SU-DHL-6 (cell line): ENCODE measurements at regions not wholly inside any gene's neighbourhood (a gene's known extent, or its start where the extent isn't known, plus 50 kb on each side); places are given as distances from the start of the nearest gene placed in this dataset.

Experiments used
- H2AFZ ChIP-seq: fragments of 200-600 bp; sonication (generic); 2 replicates; pipeline ENCODE4 v1.6.1; 2014; ENCODE audit warnings: low read depth, mild to moderate bottlenecking, moderate library complexity, mixed read lengths, antibody characterized with exemption, low read length; ENCODE audit not compliant: severe bottlenecking
- H3F3A ChIP-seq: fragments of 200-600 bp; shearing (Covaris generic); 2 replicates; pipeline ENCODE4 v1.6.0; 2016; ENCODE audit warnings: antibody characterized with exemption, mild to moderate bottlenecking; ENCODE audit not compliant: insufficient read depth
- H3K27ac ChIP-seq: fragments of 200-600 bp; sonication (generic); 2 replicates; pipeline ENCODE4 v1.5.1; 2016; ENCODE audit warnings: low read depth, mild to moderate bottlenecking, low read length, moderate library complexity, mixed read lengths
- H3K27me3 ChIP-seq: fragments of 200-600 bp; sonication (generic), shearing (Covaris generic); 2 replicates; pipeline ENCODE4 v1.6.0; 2014; ENCODE audit warnings: mild to moderate bottlenecking, low read length
- H3K36me3 ChIP-seq: fragments of 200-600 bp; sonication (generic); 2 replicates; pipeline ENCODE4 v1.6.1; 2014; ENCODE audit warnings: mild to moderate bottlenecking, low read length, mixed read lengths
- H3K4me2 ChIP-seq: fragments of 300-600, 200-600 bp; shearing (Covaris generic), sonication (generic); 2 replicates; pipeline ENCODE4 v1.6.0; 2014; ENCODE audit warnings: low read length, low read depth, mild to moderate bottlenecking; ENCODE audit not compliant: poor library complexity, severe bottlenecking
- H3K4me3 ChIP-seq: fragments of 200-600 bp; sonication (generic); 2 replicates; pipeline ENCODE4 v1.5.1; 2014; ENCODE audit warnings: antibody characterized with exemption, low read length, mild to moderate bottlenecking, mixed read lengths; ENCODE audit not compliant: insufficient read depth, poor library complexity, severe bottlenecking
- H3K79me2 ChIP-seq: fragments of 200-600 bp; sonication (generic); 2 replicates; pipeline ENCODE4 v1.6.1; 2014; ENCODE audit warnings: mild to moderate bottlenecking, low read length, moderate library complexity; ENCODE audit not compliant: insufficient read depth
- H3K9ac ChIP-seq: fragments of 200-600 bp; sonication (generic); 2 replicates; pipeline ENCODE4 v1.7.0; 2014; ENCODE audit warnings: mild to moderate bottlenecking, low read length
- H3K9me2 ChIP-seq: fragments of 200-600 bp; sonication (generic); replicated peaks from 2 replicates; pipeline ENCODE4 v1.6.1; 2014; ENCODE audit warnings: low read length; ENCODE audit not compliant: insufficient read depth
- H3K9me3 ChIP-seq: fragments of 200-600 bp; sonication (generic); 2 replicates; pipeline ENCODE4 v1.6.1; 2014; ENCODE audit warnings: low read length, mixed read lengths; ENCODE audit not compliant: insufficient read depth
- H4K20me1 ChIP-seq: fragments of 200-600 bp; sonication (generic); 2 replicates; pipeline ENCODE4 v1.6.1; 2014; ENCODE audit warnings: low read depth, mild to moderate bottlenecking, antibody characterized with exemption, low read length, moderate library complexity, mixed read lengths
- CTCF ChIP-seq: fragments of 200-600 bp; sonication (generic); IDR thresholded peaks from one replicate; pipeline ENCODE4 v1.5.1; 2017; ENCODE audit warnings: antibody characterized with exemption, mild to moderate bottlenecking, low read length, moderate library complexity; ENCODE audit not compliant: insufficient read depth, poor library complexity, severe bottlenecking
- EZH2phosphoT487 ChIP-seq: fragments of 200-600 bp; sonication (generic), shearing (Covaris generic); conservative IDR thresholded peaks from 2 replicates; pipeline ENCODE4 v1.6.1; 2018; ENCODE audit warnings: mild to moderate bottlenecking, antibody characterized with exemption, low read length, moderate library complexity, mixed read lengths

GRCh38 chr15:60228101-60228500, 169.7 kb downstream of the ANXA2 start:
- TF ChIP-seq CTCF (no peak), EZH2phosphoT487 (no peak)
- Histone ChIP-seq H3K79me2 (no peaks in the 10 kb centered on the region), H4K20me1 (no peaks in the 10 kb centered on the region), H3K9me3 (no peaks in the 10 kb centered on the region), H3F3A (no peaks in the 10 kb centered on the region), H3K36me3 (no peaks in the 10 kb centered on the region), H3K4me2 (no peak overlapping the region), H3K27me3 (no peaks in the 10 kb centered on the region), H3K27ac (no peak overlapping the region), H3K9ac (no peak overlapping the region), H2AFZ (no peak overlapping the region), H3K9me2 (no peaks in the 10 kb centered on the region), H3K4me3 (no peak overlapping the region)

GRCh38 chr15:60228619-60229018, 169.2 kb downstream of the ANXA2 start:
- Histone ChIP-seq H3K27me3 (no peaks in the 10 kb centered on the region), H3K27ac (no peak overlapping the region), H3K9me2 (no peaks in the 10 kb centered on the region), H2AFZ (no peak overlapping the region), H3K4me2 (no peak overlapping the region), H3K4me3 (no peak overlapping the region), H3K9me3 (no peaks in the 10 kb centered on the region), H4K20me1 (no peaks in the 10 kb centered on the region), H3K79me2 (no peaks in the 10 kb centered on the region), H3F3A (no peaks in the 10 kb centered on the region), H3K36me3 (no peaks in the 10 kb centered on the region), H3K9ac (no peak overlapping the region)
- TF ChIP-seq EZH2phosphoT487, result no peak
- no peak for TF ChIP-seq CTCF

GRCh38 chr15:60235951-60236710, 161.7 kb downstream of the ANXA2 start:
- no peak for TF ChIP-seq CTCF
- no peak for TF ChIP-seq EZH2phosphoT487
- Histone ChIP-seq H3K27me3 (no peaks in the 10 kb centered on the region), H3K4me3 (no peak overlapping the region), H3K27ac (no peak overlapping the region), H3K9me2 (no peaks in the 10 kb centered on the region), H3K79me2 (no peaks in the 10 kb centered on the region), H3F3A (no peaks in the 10 kb centered on the region), H3K9ac (no peak overlapping the region), H3K4me2 (no peak overlapping the region), H3K9me3 (no peaks in the 10 kb centered on the region), H2AFZ (no peak overlapping the region), H4K20me1 (no peaks in the 10 kb centered on the region), H3K36me3 (no peaks in the 10 kb centered on the region)
